Activated T-helper 9 cell treated with anti-CD3 and anti-CD28 coated beads, Interleukin-2, amount 50 U/mL, for 16 hours (primary cell): ENCODE measurements at regions not wholly inside any gene's neighbourhood (a gene's known extent, or its start where the extent isn't known, plus 50 kb on each side); places are given as distances from the start of the nearest gene placed in this dataset.

Source experiments
- DNase-seq: peaks from one replicate; pipeline ENCODE4 v3.0.0-alpha.2; 2020; ENCODE audit warnings: low read depth

- no peak for DNase-seq
Observed at GRCh38 chr5:82334856-82335255, 56.7 kb upstream of the RPS23 start.

DNA sequence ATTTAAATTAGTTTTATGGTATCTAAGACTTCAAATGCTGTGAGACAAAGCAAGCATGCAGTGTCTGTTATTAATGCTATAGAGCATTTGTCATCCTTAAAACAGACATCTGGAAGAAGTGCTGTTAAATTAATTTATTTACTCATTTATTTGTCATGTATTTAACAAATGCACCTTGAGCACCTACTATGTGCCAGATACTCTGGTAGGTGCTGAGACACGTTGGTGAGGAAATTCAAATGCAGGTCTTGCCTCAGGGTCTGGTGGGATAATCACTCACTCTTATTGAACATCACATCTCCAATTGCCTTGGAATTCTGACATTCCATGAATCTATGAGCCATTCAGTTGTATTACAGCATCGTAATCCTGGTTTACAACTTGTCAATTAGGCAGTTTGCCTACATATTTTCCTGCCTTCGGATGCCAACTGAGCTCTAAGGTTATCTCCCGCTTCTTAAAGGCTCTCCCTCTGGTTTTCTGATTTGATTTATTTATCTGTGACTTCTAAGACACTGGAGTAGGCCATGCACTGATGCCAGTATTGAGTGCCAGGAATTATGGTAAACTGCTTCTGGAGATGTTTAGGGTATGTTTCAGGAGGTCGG is 56.0 kb upstream of the RPS23 start:
- DNase-seq, result no peak

- no peak for DNase-seq
Observed at GRCh38 chr5:82332886-82333615, 54.9 kb upstream of the RPS23 start.

DNA sequence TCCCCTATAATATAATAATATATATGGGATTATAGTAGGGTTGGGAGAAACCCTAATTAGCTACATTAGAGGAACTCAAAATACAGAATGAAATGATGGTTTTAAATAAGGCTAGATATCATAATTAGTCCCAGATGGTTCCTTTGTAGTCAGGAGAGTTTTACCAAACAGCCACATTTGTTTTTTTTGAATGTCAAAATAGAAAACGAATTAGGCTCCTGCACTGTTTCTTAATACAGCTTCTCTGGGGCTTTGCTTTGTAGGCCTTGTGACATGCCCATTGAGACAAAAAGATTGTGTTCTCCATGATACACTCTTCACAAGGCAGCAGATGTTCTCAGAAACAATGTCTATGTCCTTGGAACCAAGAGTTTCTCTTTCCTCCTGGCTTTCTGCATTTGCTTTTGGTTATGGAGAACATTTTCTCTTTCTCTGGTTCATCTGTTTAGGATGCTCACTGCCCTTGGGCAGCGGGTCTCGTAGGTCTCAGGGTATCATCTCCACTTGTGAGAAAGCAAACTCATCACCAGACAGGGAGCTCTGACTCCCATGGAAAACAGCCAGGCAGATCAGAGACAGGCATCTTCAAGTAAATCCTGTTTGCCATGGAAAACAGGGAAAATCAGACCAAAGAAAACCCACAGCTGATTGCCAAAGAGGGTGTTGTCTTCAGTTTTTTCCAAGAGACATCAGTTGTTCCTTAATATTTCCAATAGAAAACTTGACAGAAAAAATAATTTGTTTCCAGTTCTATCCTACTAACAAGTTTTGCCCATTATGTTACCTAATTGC is 54.1 kb upstream of the RPS23 start:
- DNase-seq, result no peak

DNA sequence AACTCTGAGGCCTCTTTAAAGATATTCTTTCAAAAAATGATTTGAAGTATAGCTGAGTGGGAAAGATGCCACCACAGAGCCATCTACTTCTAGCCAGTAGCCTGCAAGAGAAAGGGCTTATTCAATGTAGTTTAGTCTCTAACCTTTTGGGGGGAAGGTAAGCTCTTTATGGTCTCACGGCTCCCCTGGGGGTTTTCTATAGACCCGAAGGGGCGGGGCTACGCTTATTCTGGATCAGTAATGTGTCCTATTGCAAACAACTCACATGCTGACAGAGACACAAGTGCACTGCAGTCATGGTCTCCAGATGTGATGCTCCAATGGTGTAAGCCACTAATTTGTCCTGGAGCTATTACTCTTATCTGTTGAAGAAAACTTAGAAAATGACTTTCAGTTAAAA is 53.4 kb upstream of the RPS23 start:
- DNase-seq, result no peak

GRCh38 chr5:82330530-82331270 is 52.5 kb upstream of the RPS23 start:
- DNase-seq, result no peak

DNA sequence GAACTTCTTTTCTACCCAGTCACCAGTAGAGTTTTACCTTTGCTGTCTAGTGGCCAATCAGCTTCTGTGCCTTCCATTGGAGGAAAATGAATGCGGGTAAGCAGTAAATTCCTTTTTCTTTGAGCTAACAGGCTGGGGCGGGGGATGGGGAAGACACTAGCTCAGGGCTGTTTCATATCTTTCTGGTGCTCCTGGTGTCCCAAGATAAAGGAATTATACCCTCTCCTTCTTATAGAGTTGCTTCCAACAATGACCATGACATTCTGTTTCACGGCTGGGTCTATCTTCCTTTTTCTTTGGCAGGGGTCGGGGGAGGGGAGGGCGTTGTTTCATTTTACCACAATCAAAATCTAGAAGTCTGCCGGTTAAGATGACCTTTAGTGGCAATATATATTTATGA is 51.2 kb upstream of the RPS23 start:
- DNase-seq, result no peak
